ENCODE measurements at regions not wholly inside any gene's neighbourhood (a gene's known extent, or its start where the extent isn't known, plus 50 kb on each side); places are given as distances from the start of the nearest gene placed in this dataset.

DNA sequence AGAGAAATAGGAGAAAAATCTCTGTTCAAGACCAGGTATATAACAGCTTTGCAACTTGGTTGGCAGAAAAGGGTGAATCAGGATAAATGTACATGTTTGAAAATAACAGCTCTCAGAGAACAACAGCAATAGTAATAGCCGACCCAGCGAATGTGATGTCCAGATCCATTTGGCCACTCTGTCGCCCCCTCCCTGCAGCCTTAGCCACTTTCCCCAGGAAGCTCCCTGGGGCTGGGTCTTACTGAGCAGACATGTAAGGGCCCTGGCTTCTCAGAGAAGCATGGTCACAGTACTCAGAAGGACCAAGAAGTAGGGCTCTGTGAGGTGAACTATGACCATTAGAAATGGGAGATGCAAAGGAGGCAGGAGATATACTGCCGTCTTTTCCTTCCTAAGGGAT lies 154.1 kb upstream of the SNX19 start:
- TF ChIP-seq CTCF (IDR thresholded peaks at IDR 0.05) (no peak), POLR2A (IDR thresholded peaks at IDR 0.05) (no peak)
